Fibroblast of pulmonary artery (primary cell): ENCODE measurements at regions not wholly inside any gene's neighbourhood (a gene's known extent, or its start where the extent isn't known, plus 50 kb on each side); places are given as distances from the start of the nearest gene placed in this dataset.

Experiments
- DNase-seq: peaks from one replicate; pipeline ENCODE4 v3.0.0-alpha.2; 2010; ENCODE audit warnings: low read depth
- H3K4me3 ChIP-seq: replicated peaks from 2 replicates; pipeline ENCODE4 v1.5.1; 2011; ENCODE audit warnings: low read depth, mild to moderate bottlenecking, control low read depth, low read length, moderate library complexity
- TF ChIP-seq, protein P1 (sequence below): IDR thresholded peaks from 2 replicates; pipeline ENCODE4 v1.5.1; 2011; ENCODE audit warnings: mild to moderate bottlenecking, control low read depth, low read length, inconsistent platforms; ENCODE audit errors: missing control alignments

DNA sequence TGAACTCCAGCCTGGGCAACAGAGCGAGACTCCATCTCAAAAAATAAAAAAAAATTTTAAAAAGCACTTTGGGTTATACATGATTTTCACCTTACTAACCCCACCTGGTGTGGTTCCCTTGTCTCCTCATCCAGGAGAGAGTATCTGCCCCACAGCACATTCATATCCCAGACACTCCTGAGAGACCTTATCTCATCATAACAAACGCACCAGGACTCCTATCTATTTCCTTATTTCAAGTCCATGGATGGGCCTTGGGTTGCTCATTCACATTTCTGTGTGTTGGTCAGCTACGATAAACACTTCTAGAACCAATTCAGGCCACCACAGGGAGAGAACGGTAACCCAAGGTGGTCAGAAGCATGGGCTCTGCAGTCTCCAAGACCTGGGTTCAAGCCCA lies 88.6 kb upstream of the SPATA12 start:
- no peak overlapping the region for H3K4me3 ChIP-seq
- DNase-seq: no peak
- TF ChIP-seq, protein P1, sequence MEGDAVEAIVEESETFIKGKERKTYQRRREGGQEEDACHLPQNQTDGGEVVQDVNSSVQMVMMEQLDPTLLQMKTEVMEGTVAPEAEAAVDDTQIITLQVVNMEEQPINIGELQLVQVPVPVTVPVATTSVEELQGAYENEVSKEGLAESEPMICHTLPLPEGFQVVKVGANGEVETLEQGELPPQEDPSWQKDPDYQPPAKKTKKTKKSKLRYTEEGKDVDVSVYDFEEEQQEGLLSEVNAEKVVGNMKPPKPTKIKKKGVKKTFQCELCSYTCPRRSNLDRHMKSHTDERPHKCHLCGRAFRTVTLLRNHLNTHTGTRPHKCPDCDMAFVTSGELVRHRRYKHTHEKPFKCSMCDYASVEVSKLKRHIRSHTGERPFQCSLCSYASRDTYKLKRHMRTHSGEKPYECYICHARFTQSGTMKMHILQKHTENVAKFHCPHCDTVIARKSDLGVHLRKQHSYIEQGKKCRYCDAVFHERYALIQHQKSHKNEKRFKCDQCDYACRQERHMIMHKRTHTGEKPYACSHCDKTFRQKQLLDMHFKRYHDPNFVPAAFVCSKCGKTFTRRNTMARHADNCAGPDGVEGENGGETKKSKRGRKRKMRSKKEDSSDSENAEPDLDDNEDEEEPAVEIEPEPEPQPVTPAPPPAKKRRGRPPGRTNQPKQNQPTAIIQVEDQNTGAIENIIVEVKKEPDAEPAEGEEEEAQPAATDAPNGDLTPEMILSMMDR: no peak

DNA sequence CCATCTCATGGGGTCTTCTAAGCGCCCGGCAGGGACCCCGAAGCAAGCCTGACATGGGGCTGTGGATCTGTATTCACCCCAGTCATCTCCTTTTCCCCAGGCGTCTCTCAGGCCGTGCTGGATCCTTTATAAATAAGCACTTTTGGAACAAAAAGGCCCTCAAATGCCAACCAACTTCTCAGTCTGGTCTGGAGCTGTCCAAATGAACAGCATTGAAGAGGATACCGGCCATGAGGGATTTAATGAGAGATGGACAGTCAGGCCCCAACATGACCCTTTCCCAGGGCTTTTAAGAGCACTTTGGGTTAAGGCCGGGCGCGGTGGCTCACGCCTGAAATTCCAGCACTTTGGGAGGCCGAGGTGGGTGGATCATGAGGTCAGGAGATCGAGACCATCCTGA lies 89.2 kb upstream of the SPATA12 start:
- DNase-seq: no peak
- TF ChIP-seq, protein P1: no peak
- no peak overlapping the region for H3K4me3 ChIP-seq

DNA sequence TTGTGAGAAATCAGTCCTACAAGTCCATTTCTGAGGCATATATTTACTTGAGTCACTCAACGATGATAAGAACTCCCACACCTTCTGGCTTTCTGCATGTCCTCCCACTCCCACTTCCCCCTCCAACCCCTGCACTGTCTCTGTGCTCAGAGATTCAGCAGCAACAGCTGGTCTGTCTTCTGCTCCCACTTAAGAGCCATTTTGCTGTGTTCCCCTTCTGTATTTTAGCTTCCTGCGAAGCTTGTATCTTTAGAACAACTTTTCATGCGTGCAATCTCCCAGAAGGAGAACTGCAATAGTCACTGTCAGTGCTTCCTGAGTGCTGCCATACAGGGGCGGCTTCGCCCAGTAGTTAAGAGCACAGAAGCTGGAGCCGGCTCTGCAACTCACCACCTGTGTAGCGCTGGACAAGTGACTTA lies 90.0 kb upstream of the SPATA12 start:
- H3K4me3 ChIP-seq: no peak overlapping the region
- TF ChIP-seq, protein P1: no peak
- DNase-seq: peak; percentile 84

DNA sequence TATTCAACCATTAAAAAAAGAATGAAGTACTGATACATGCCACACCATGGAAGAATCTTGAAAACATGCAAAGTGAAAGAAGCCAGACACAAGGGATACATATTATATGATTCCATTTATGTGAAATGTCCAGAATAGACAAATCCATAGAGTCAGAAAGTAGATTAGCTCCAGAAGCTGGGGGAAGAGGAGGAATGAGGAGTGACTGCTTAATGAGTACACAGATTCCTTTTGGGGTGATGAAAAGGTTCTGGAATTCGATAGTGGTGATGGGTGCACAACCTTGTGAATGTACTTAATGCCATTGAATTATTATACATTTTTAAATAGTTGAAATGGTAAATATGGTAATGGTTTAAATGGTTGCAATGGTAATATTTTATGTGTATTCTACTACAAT lies 90.6 kb upstream of the SPATA12 start:
- TF ChIP-seq, protein P1: no peak
- peak; percentile 30 for DNase-seq

DNA sequence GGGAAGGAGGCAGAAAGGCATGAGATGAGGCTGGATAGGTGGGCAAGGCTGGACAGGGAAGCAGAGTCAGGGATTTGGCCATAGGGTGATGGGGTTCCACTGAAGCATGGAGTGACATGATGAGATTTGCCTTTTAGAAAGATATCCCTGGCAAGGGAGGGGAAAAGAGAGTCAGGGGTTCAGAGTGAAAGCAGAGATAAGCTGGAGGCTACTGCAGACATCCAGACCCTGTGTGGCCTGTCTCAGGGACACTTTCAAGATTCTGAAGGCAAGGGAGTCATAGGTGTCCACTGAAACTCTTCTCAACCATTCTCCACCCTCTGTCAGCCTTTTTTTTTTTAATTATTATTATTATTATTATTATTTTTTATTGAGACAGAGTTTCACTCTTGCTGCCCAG lies 94.0 kb upstream of the SPATA12 start:
- TF ChIP-seq, protein P1: no peak
- no peak overlapping the region for H3K4me3 ChIP-seq
- DNase-seq: no peak

More for the DNA sequence above, 90.6 kb upstream of the SPATA12 start:
- no peak overlapping the region for H3K4me3 ChIP-seq

DNA sequence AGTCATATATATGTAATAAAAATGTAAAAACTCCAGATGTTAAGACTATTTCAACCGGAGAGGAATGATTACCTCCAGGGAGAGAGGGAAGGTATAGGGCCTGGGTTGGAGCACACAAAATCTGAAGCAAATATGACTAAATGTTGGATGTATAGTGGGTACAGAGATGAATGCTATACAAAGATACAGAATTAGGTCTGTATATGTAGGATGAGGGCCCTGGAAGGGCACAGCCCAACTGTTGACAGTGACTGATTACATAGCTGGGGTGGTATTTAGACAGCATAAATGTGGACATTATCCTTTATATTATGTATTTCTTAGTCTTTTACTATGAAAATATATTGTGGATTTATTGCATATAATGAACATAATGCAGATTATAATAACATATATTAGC lies 94.4 kb upstream of the SPATA12 start:
- DNase-seq: no peak
- TF ChIP-seq, protein P1: no peak
- no peak overlapping the region for H3K4me3 ChIP-seq

DNA sequence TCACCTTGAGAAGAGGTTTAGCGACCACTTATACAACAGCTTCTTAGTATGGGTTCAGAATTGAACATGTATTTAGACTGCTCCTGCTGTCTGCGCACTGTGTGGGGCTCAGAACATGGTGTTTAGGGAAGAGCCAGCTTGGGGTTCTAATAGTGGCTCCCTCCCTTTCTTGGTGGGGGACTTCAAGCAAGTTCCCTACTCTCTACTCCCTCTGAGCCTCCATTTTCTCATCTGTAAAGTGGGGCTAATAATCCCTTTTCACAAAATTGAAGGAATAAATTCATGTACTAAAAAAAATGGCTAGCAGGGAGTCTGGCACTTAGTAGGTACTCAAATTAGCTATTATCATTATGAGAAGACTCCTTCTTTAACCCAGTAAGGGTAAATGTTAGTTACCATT lies 97.5 kb upstream of the SPATA12 start:
- no peak overlapping the region for H3K4me3 ChIP-seq
- no peak for DNase-seq
- TF ChIP-seq, protein P1: no peak
